Stomach (tissue), 4 donors: ENCODE measurements at regions not wholly inside any gene's neighbourhood (a gene's known extent, or its start where the extent isn't known, plus 50 kb on each side); places are given as distances from the start of the nearest gene placed in this dataset.

Source experiments
- EP300 ChIP-seq: sonication (generic); formaldehyde crosslinking; IDR thresholded peaks from one replicate; pipeline ENCODE4 v1.6.1; 2017; ENCODE audit warnings: antibody characterized with exemption
- POLR2A ChIP-seq, 4 donors: fragments of 450-650 bp; IDR thresholded peaks; one replicate each; pipeline ENCODE4 v1.6.1; 2016; ENCODE audit warnings: antibody characterized with exemption in 4 of 4, control low read depth in 2 of 4, mild to moderate bottlenecking in 1 of 4, moderate library complexity in 1 of 4
- POLR2AphosphoS5 ChIP-seq, 3 donors: sonication (generic); formaldehyde crosslinking; IDR thresholded peaks; one replicate each; pipeline ENCODE4 v1.6.1; 2016; ENCODE audit warnings: antibody characterized with exemption in 3 of 3
- TF ChIP-seq, protein P1 (sequence below), 7 experiments: fragments of 450-650 bp in 4 of 7; fragments of 200-600 bp in 3 of 7; sonication (generic) in 3 of 7; IDR thresholded peaks; one replicate each; pipeline ENCODE4 v1.5.1; 2016 to 2019; ENCODE audit warnings: antibody characterized with exemption in 7 of 7, control low read depth in 2 of 7, mild to moderate bottlenecking in 1 of 7

DNA sequence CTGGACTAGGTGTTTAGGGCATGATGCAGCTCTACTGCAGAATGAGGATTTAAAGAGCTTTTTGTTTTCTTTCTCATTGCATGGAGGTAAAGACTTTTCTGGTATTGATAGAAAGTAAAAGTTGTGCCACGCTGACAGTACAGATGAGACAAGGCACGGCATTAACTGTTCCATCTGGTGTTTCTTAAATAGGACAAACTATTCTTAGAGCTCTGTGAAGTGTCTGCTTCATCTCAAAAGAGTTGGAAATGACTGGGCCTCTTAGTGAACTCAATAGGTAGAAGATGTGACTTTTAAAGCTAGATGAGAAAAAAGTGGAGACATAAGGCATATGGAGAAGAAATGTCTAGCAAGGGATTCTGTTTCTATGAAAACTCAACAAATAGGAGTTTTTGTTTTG, 321.8 kb downstream of the RPRM start:
- TF ChIP-seq, protein P1, sequence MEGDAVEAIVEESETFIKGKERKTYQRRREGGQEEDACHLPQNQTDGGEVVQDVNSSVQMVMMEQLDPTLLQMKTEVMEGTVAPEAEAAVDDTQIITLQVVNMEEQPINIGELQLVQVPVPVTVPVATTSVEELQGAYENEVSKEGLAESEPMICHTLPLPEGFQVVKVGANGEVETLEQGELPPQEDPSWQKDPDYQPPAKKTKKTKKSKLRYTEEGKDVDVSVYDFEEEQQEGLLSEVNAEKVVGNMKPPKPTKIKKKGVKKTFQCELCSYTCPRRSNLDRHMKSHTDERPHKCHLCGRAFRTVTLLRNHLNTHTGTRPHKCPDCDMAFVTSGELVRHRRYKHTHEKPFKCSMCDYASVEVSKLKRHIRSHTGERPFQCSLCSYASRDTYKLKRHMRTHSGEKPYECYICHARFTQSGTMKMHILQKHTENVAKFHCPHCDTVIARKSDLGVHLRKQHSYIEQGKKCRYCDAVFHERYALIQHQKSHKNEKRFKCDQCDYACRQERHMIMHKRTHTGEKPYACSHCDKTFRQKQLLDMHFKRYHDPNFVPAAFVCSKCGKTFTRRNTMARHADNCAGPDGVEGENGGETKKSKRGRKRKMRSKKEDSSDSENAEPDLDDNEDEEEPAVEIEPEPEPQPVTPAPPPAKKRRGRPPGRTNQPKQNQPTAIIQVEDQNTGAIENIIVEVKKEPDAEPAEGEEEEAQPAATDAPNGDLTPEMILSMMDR (IDR thresholded peaks at IDR 0.05) = no peak
- TF ChIP-seq POLR2A (IDR thresholded peaks at IDR 0.05) (no peak), POLR2AphosphoS5 (IDR thresholded peaks at IDR 0.05) (no peak), EP300 (no peak)
